ENCODE measurements at regions not wholly inside any gene's neighbourhood (a gene's known extent, or its start where the extent isn't known, plus 50 kb on each side); places are given as distances from the start of the nearest gene placed in this dataset.

GRCh38 chr10:63713191-63714144 is 192.3 kb downstream of the REEP3 start:
- Mint-ChIP-seq H3K27ac (peak overlapping the region in 1 of 2 donors; percentile 11), H3K27me3 (peaks cover 0 to 14% of the 10 kb centered on the region in 2 donors), H3K4me3 (no peak overlapping the region), H3K4me1 (ENCODE audit: low read depth in 2 of 2) (peaks cover 0 to 4% of the 10 kb centered on the region in 2 donors), H3K9me3 (no peaks in the 10 kb centered on the region), H3K36me3 (no peaks in the 10 kb centered on the region)
- DNase-seq (ENCODE audit: low spot score), result no peak
- no peak for ATAC-seq

- no peaks in the 10 kb centered on the region for H3K36me3 Mint-ChIP-seq
- H3K9me3 Mint-ChIP-seq, result no peaks in the 10 kb centered on the region
- DNase-seq (ENCODE audit: low spot score) (no peak), ATAC-seq (no peak)
- H3K27me3 Mint-ChIP-seq, result peaks cover 0 to 12% of the 10 kb centered on the region in 2 donors
- H3K4me3 Mint-ChIP-seq, result no peak overlapping the region
- peaks cover 8 to 11% of the 10 kb centered on the region in 2 donors for H3K4me1 Mint-ChIP-seq (ENCODE audit: low read depth in 2 of 2)
- no peak overlapping the region for H3K27ac Mint-ChIP-seq
Measured at GRCh38 chr10:63716016-63716580, 194.9 kb downstream of the REEP3 start.

DNA sequence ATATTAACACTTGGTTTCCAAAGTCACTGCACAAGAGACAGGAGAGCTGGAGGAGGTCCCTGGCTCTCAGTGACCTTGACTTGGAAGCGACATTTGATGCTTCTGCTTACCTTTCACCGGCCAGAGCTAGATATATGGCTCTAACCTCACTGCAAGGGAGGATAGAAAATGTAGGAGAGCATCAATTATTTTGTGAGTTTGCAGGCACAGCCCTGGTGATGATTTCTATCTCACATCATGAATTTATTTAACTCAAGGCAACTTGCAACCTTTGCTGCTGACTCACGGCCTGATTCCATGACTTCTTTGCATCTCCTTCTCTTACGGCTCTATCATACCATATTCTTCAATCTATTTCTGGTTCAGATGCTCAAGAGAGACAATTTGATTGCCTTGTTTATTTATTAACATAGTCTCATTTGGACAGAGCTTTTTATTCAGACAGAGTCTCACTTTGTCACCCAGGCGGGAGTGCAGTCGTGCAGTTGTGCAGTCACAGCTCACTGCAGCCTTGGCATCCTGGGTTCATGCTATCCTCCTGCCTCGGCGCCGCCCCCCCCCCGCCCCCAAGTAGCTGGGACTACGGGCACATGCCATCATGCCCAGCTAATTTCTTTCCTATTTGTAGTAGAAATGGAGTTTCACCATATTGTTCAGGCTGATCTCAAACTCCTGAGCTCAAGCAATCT is 196.0 kb downstream of the REEP3 start:
- Mint-ChIP-seq H3K27ac (no peak overlapping the region), H3K4me1 (ENCODE audit: low read depth in 2 of 2) (peaks cover 3 to 11% of the 10 kb centered on the region in 2 donors), H3K4me3 (no peak overlapping the region), H3K9me3 (no peaks in the 10 kb centered on the region), H3K27me3 (peaks cover 4 to 8% of the 10 kb centered on the region in 2 donors), H3K36me3 (no peaks in the 10 kb centered on the region)
- ATAC-seq (no peak), DNase-seq (ENCODE audit: low spot score) (no peak)

GRCh38 chr10:63718006-63718405 is 196.8 kb downstream of the REEP3 start:
- Mint-ChIP-seq H3K9me3 (no peaks in the 10 kb centered on the region), H3K36me3 (no peaks in the 10 kb centered on the region), H3K4me1 (ENCODE audit: low read depth in 2 of 2) (peaks cover 3 to 11% of the 10 kb centered on the region in 2 donors), H3K4me3 (no peak overlapping the region), H3K27ac (no peak overlapping the region), H3K27me3 (peaks cover 9 to 11% of the 10 kb centered on the region in 2 donors)
- DNase-seq (ENCODE audit: low spot score), result no peak
- ATAC-seq, result no peak

GRCh38 chr10:63718421-63718820 is 197.2 kb downstream of the REEP3 start:
- no peaks in the 10 kb centered on the region for H3K9me3 Mint-ChIP-seq
- H3K4me3 Mint-ChIP-seq, result no peak overlapping the region
- no peak for ATAC-seq
- H3K4me1 Mint-ChIP-seq (ENCODE audit: low read depth in 2 of 2), result peaks cover 3 to 11% of the 10 kb centered on the region in 2 donors
- peaks cover 9 to 13% of the 10 kb centered on the region in 2 donors for H3K27me3 Mint-ChIP-seq
- no peak for DNase-seq (ENCODE audit: low spot score)
- H3K36me3 Mint-ChIP-seq, result no peaks in the 10 kb centered on the region
- no peak overlapping the region for H3K27ac Mint-ChIP-seq

DNA sequence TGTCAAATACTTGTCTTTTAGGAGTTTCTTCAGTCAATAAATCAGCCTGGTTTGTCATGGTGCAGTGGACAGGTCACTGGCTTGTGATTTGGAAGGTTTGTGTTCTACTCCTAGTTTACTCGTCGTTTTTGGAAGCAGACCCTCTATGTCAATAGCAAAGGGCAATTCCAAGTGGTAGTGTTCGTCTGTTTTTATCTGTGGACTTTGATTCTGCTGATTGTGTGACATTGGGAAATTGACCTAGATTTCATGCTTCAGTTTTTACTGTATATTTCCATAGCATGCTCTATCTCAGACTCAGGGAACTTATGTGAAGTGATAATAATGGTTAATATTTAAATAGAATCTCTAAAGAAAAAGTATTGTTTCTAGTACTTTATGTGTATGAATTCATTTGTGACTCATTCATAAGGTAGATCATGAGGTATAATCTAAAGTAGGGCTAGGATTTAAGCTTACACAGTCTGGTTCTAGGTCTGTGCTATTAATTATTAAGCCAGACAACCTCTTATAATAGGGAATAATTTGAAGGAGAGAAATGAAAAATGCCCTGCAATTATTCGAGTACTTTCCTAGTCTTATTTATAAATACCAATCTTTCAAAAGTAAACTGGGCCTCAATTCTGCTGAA is 198.1 kb downstream of the REEP3 start:
- H3K36me3 Mint-ChIP-seq, result no peaks in the 10 kb centered on the region
- DNase-seq (ENCODE audit: low spot score) (no peak), ATAC-seq (no peak)
- no peak overlapping the region for H3K4me3 Mint-ChIP-seq
- peaks cover 9 to 13% of the 10 kb centered on the region in 2 donors for H3K27me3 Mint-ChIP-seq
- H3K4me1 Mint-ChIP-seq (ENCODE audit: low read depth in 2 of 2), result peaks cover 3 to 11% of the 10 kb centered on the region in 2 donors
- no peaks in the 10 kb centered on the region for H3K9me3 Mint-ChIP-seq
- H3K27ac Mint-ChIP-seq, result no peak overlapping the region

GRCh38 chr10:63720072-63720537 is 198.9 kb downstream of the REEP3 start:
- no peak for ATAC-seq
- Mint-ChIP-seq H3K36me3 (no peaks in the 10 kb centered on the region), H3K9me3 (no peaks in the 10 kb centered on the region), H3K4me1 (ENCODE audit: low read depth in 2 of 2) (peaks cover 3 to 11% of the 10 kb centered on the region in 2 donors), H3K27me3 (peaks cover 11 to 16% of the 10 kb centered on the region in 2 donors), H3K27ac (no peak overlapping the region), H3K4me3 (no peak overlapping the region)
- no peak for DNase-seq (ENCODE audit: low spot score)

DNA sequence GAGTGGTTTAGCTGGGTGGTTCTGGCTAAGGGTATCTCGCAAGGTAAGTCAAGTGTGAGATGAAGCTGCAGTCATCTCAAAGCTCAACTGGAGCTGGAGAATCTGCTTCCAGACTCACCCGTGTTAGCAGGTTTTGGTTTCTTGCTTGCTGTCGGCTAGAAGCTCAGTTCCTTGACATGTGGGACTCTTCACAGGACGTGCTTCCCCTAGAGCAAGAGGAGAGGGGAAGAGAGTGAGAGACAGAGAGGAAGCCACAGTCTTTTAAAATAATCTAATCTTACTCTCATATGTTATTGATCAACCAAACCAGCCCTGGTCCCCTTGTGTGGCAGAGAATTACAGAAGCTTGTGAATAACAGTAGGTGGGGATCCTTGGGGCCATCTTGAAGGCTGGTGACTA is 199.5 kb downstream of the REEP3 start:
- DNase-seq (ENCODE audit: low spot score) (no peak), ATAC-seq (peak; percentile 23 to 57)
- Mint-ChIP-seq H3K36me3 (no peaks in the 10 kb centered on the region), H3K27ac (no peak overlapping the region), H3K4me3 (no peak overlapping the region), H3K4me1 (ENCODE audit: low read depth in 2 of 2) (peaks cover 3 to 11% of the 10 kb centered on the region in 2 donors), H3K27me3 (peaks cover 17 to 20% of the 10 kb centered on the region in 2 donors), H3K9me3 (no peaks in the 10 kb centered on the region)

DNA sequence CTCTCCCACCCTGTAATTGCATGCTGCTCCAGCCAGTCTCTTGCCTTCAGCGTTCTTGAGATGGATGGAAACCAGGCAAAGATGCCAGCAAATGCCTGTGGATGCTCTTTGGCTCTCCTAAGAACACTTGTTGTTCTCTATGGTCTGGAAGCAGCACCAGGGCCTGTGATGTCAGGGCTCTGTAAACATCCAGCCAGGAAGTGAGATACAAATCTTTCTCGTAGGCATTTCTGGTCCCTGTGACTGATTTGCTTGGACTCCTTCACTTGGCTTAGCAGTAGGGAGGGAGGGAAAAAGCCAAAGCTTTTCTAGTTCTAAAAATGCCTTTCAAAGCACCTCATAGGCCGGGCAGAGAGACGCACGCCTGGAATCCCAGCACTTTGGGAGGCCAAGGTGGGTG is 201.3 kb downstream of the REEP3 start:
- H3K27ac Mint-ChIP-seq, result no peak overlapping the region

DNA sequence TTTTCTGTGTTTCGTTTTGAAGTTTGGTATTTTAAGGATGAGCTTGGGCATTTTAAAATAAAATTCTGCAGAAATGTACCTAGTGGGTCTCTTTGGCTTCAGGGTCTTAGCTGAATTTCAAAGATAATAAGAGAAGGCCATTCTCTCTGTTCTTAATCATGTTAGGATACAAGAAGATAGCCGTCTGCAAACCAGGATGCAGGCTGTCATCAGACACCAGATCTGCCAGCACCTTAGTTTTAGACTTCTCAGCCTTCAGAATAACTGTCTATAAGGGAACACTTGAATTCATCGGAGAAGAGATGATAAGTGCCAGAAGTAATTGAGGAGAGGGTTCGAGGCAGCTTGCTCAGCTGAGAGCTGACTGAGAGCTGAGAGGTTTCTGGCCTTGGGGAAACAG is 202.1 kb downstream of the REEP3 start:
- Mint-ChIP-seq H3K4me3 (no peak overlapping the region), H3K4me1 (ENCODE audit: low read depth in 2 of 2) (peaks cover 3 to 11% of the 10 kb centered on the region in 2 donors), H3K27me3 (peaks cover 28 to 38% of the 10 kb centered on the region in 2 donors), H3K36me3 (no peaks in the 10 kb centered on the region), H3K27ac (no peak overlapping the region), H3K9me3 (no peaks in the 10 kb centered on the region)
- ATAC-seq (no peak), DNase-seq (ENCODE audit: low spot score) (no peak)

More for the DNA sequence above, 201.3 kb downstream of the REEP3 start:
- Mint-ChIP-seq H3K4me1 (ENCODE audit: low read depth in 2 of 2) (peaks cover 3 to 11% of the 10 kb centered on the region in 2 donors), H3K4me3 (no peak overlapping the region), H3K9me3 (no peaks in the 10 kb centered on the region), H3K27me3 (peaks cover 29 to 36% of the 10 kb centered on the region in 2 donors), H3K36me3 (no peaks in the 10 kb centered on the region)
- ATAC-seq (no peak), DNase-seq (ENCODE audit: low spot score) (no peak)

- Mint-ChIP-seq H3K4me1 (ENCODE audit: low read depth in 2 of 2) (peaks cover 3 to 11% of the 10 kb centered on the region in 2 donors), H3K27me3 (peaks cover 29 to 38% of the 10 kb centered on the region in 2 donors), H3K9me3 (no peaks in the 10 kb centered on the region), H3K36me3 (no peaks in the 10 kb centered on the region), H3K4me3 (no peak overlapping the region), H3K27ac (no peak overlapping the region)
- ATAC-seq (no peak), DNase-seq (ENCODE audit: low spot score) (no peak)
Measured at GRCh38 chr10:63723741-63724140, 202.5 kb downstream of the REEP3 start.

GRCh38 chr10:63724922-63725321 is 203.7 kb downstream of the REEP3 start:
- no peaks in the 10 kb centered on the region for H3K36me3 Mint-ChIP-seq
- no peaks in the 10 kb centered on the region for H3K9me3 Mint-ChIP-seq
- no peak for ATAC-seq
- H3K27me3 Mint-ChIP-seq, result peaks cover 29 to 42% of the 10 kb centered on the region in 2 donors
- H3K27ac Mint-ChIP-seq, result no peak overlapping the region
- no peak overlapping the region for H3K4me3 Mint-ChIP-seq
- DNase-seq (ENCODE audit: low spot score), result no peak
- H3K4me1 Mint-ChIP-seq (ENCODE audit: low read depth in 2 of 2), result peaks cover 3 to 11% of the 10 kb centered on the region in 2 donors

DNA sequence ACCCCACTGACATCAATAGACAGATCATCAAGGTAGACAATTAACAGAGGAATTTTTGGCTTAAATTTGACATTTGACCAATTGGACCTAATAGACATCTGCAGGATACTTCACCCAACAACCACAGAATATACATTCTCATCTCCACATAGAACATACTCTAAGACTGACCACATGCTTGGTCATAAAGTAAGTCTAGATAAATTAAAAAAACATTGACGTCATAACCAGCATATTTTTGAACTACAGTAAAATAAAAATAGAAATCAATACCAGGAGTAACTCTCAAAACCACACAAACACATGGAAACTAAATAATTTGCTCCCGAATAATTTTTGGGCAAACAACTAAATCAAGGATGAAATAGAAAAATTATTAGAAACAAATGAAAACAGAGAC is 205.7 kb downstream of the REEP3 start:
- DNase-seq (ENCODE audit: low spot score) (no peak), ATAC-seq (no peak)
- Mint-ChIP-seq H3K4me1 (ENCODE audit: low read depth in 2 of 2) (no peaks in the 10 kb centered on the region), H3K27me3 (peaks cover 33 to 50% of the 10 kb centered on the region in 2 donors), H3K4me3 (no peak overlapping the region), H3K9me3 (no peaks in the 10 kb centered on the region), H3K27ac (no peak overlapping the region), H3K36me3 (no peaks in the 10 kb centered on the region)

All from natural killer cell treated with Interleukin-12 subunit alpha and Interleukin-12 subunit beta and Interleukin-15 and Interleukin-18, amount 100 ng/mL, for 72 hours (primary cell).